K562 (cell line): ENCODE measurements at regions not wholly inside any gene's neighbourhood (a gene's known extent, or its start where the extent isn't known, plus 50 kb on each side); places are given as distances from the start of the nearest gene placed in this dataset.

Source experiments
- ATAC-seq: fragments of 200-7000 bp; cut with Tn5 transposase; 3 replicates; pipeline ENCODE4 v1.9.1; 2020; ENCODE audit warnings: moderate library complexity
- BruUV-seq: library from RNA; stranded (reverse); fragments of 400-500 nt; replicated peaks from 2 replicates; lab custom pipeline; 2021; lab: Mats Ljungman, UMichigan
- CTCF ChIA-PET: fragments of 300-600 bp; formaldehyde crosslinking; extraction: SDS; loops from one replicate; lab custom pipeline; 2021; ENCODE audit warnings: low intra/inter-chr PET ratio; lab: Yijun Ruan, JAX
- POLR2A ChIA-PET: fragments of 300-600, 350-650 bp; sonication (Branson Sonifier 250); formaldehyde crosslinking; extraction: SDS; loops from one replicate; lab custom pipeline; 2021; ENCODE audit warnings: antibody characterized with exemption, inconsistent platforms; lab: Yijun Ruan, JAX
- DNase-seq, 4 experiments: peaks; one replicate each; pipeline versions ENCODE4 v3.0.0 to v3.0.0-alpha.2; 2011 to 2018; ENCODE audit warnings: low spot score in 3 of 4, mixed read lengths in 3 of 4; ENCODE audit errors: extremely low read depth in 1 of 4
- FAIRE-seq: peaks from 2 replicates; lab custom pipeline; 2011; peaks lifted over from hg19 to GRCh38; lab: Jason Lieb, UNC
- H2AFZ ChIP-seq: 2 replicates; pipeline ENCODE4 v1.6.0; 2011; ENCODE audit warnings: low read depth, low read length, control low read depth, inconsistent platforms
- H3K27ac ChIP-seq: fragments of 200-600 bp; 3 replicates; pipeline ENCODE4 v1.8.0; 2011; ENCODE audit warnings: low read depth, mild to moderate bottlenecking, control low read depth, inconsistent platforms, low read length, moderate library complexity, mixed read lengths; ENCODE audit errors: extremely low read depth
- H3K27me3 ChIP-seq, 2 experiments: fragments of 300-600 bp in 1 of 2; 2 replicates in 1 of 2; 3 replicates in 1 of 2; pipeline versions ENCODE4 v1.6.0 to v1.8.0; 2011; ENCODE audit warnings: inconsistent platforms in 2 of 2, low read length in 2 of 2, mild to moderate bottlenecking in 1 of 2, mixed read lengths in 1 of 2, moderate library complexity in 1 of 2; ENCODE audit not compliant: control insufficient read depth in 2 of 2, insufficient read depth in 2 of 2
- H3K36me3 ChIP-seq: fragments of 300-600 bp; 3 replicates; pipeline ENCODE4 v1.8.0; 2011; ENCODE audit warnings: mild to moderate bottlenecking, low read length, inconsistent platforms; ENCODE audit not compliant: control insufficient read depth, insufficient read depth
- H3K4me1 ChIP-seq, 2 experiments: fragments of 200-600 bp in 1 of 2; replicated peaks in 1 of 2; 2 replicates in 1 of 2; 3 replicates in 1 of 2; pipeline versions ENCODE4 v1.5.1 to v1.8.0; 2011; ENCODE audit warnings: inconsistent platforms in 2 of 2, low read length in 2 of 2, mild to moderate bottlenecking in 1 of 2, mixed read lengths in 1 of 2, moderate library complexity in 1 of 2; ENCODE audit not compliant: control insufficient read depth in 2 of 2, insufficient read depth in 2 of 2
- H3K4me2 ChIP-seq: 2 replicates; pipeline ENCODE4 v1.6.1; 2011; ENCODE audit warnings: low read length, control low read depth, inconsistent platforms, mixed read lengths; ENCODE audit not compliant: insufficient read depth
- H3K4me3 ChIP-seq: fragments of 200-600 bp; sonication (generic), shearing (Covaris generic); 2 replicates; pipeline ENCODE4 v1.5.1; 2016; ENCODE audit warnings: control low read depth, inconsistent platforms
- H3K79me2 ChIP-seq: fragments of 200-600 bp; 3 replicates; pipeline ENCODE4 v1.8.0; 2011; ENCODE audit warnings: low read length, inconsistent platforms; ENCODE audit not compliant: control insufficient read depth, insufficient read depth
- H3K9ac ChIP-seq, 2 experiments: 2 replicates each; pipeline versions ENCODE4 v1.6.0 to v1.6.1; 2011; ENCODE audit warnings: low read depth in 2 of 2, low read length in 2 of 2, control low read depth in 1 of 2, inconsistent platforms in 1 of 2, mild to moderate bottlenecking in 1 of 2, mixed read lengths in 1 of 2; ENCODE audit not compliant: insufficient read depth in 1 of 2
- H3K9me1 ChIP-seq: one replicate; pipeline ENCODE4 v1.6.0; 2011; ENCODE audit warnings: inconsistent platforms, mild to moderate bottlenecking, low read length, moderate library complexity; ENCODE audit not compliant: control insufficient read depth, insufficient read depth
- H3K9me3 ChIP-seq: replicated peaks from 2 replicates; pipeline ENCODE4 v1.5.1; 2011; ENCODE audit warnings: low read depth, low read length, inconsistent platforms; ENCODE audit not compliant: control insufficient read depth, insufficient read depth
- H4K20me1 ChIP-seq: replicated peaks from 2 replicates; pipeline ENCODE4 v1.6.1; 2011; ENCODE audit warnings: low read length, inconsistent platforms, mixed read lengths; ENCODE audit not compliant: control insufficient read depth, insufficient read depth
- COPS2 ChIP-seq: fragments of 450-650 bp; conservative IDR thresholded peaks from 2 replicates; pipeline ENCODE4 v1.6.1; 2016; ENCODE audit warnings: mild to moderate bottlenecking, moderate library complexity
- FOXJ3 ChIP-seq: sonication (generic); formaldehyde crosslinking; IDR thresholded peaks from 2 replicates; pipeline ENCODE4 v1.4.0; 2020; ENCODE audit warnings: mild to moderate bottlenecking, missing genetic modification reagents
- PPARD ChIP-seq: fragments of 250-450 bp; sonication (Bioruptor Pico); IDR thresholded peaks from 2 replicates; pipeline ENCODE4 v1.8.0; 2022; ENCODE audit warnings: inconsistent platforms, mild to moderate bottlenecking, moderate library complexity
- ZNF263 ChIP-seq: sonication (generic); formaldehyde crosslinking; IDR thresholded peaks from 2 replicates; pipeline ENCODE4 v1.8.0; 2022; ENCODE audit warnings: mild to moderate bottlenecking, missing genetic modification reagents, borderline replicate concordance
- WGBS: fragments of 100-300 bp; shearing (Covaris generic); methylation state at CpG from one replicate; pipeline ENCODE4 v1.1.6; 2016; ENCODE audit warnings: low coverage, mixed read lengths; ENCODE audit not compliant: insufficient coverage; ENCODE audit errors: missing lambda C conversion rate; 5-methylcytosine and 5-hydroxymethylcytosine counted together
- in situ Hi-C: fragments of 300-500 bp; cut with MboI; formaldehyde crosslinking; loops from 4 replicates; pipeline ENCODE4 v1.15.0; 2018; ENCODE audit warnings: inconsistent platforms, mixed read lengths
- intact Hi-C: fragments of 100-400 bp; cut with micrococcal nuclease; formaldehyde crosslinking; loops from 2 replicates; pipeline ENCODE4 v1.14.2; 2022
- TF ChIP-seq, protein P1 (sequence below), 3 experiments: IDR thresholded peaks in 2 of 3; conservative IDR thresholded peaks in 1 of 3; 2 replicates each; pipeline ENCODE4 v1.5.1; 2011 to 2012; ENCODE audit warnings: low read length in 3 of 3, mild to moderate bottlenecking in 3 of 3, control low read depth in 2 of 3, improper control_type of control experiment in 1 of 3, inconsistent platforms in 1 of 3, low read depth in 1 of 3, mixed read lengths in 1 of 3, moderate library complexity in 1 of 3; ENCODE audit not compliant: insufficient read depth in 2 of 3
- TF ChIP-seq, protein P2 (sequence below): fragments of 200-800 bp; sonication (Bioruptor generic); IDR thresholded peaks from 2 replicates; pipeline ENCODE4 v1.6.1; 2016; ENCODE audit warnings: missing genetic modification characterization, missing compliant biosample characterization
- TF ChIP-seq, protein P3 (sequence below): fragments of 450-650 bp; IDR thresholded peaks from 2 replicates; pipeline ENCODE4 v1.6.1; 2016; ENCODE audit warnings: missing biosample characterization, missing genetic modification characterization
- TF ChIP-seq, protein P4 (sequence below), 2 experiments: fragments of 450-650 bp in 1 of 2; sonication (generic) in 1 of 2; formaldehyde crosslinking in 1 of 2; IDR thresholded peaks in 1 of 2; conservative IDR thresholded peaks in 1 of 2; 2 replicates each; pipeline versions ENCODE4 v1.6.1 to v1.8.1; 2016 to 2023; ENCODE audit warnings: mild to moderate bottlenecking in 2 of 2, moderate library complexity in 2 of 2, inconsistent platforms in 1 of 2, missing genetic modification reagents in 1 of 2
- TF ChIP-seq, protein P5 (sequence below): fragments of 250-450 bp; sonication (Bioruptor Pico); IDR thresholded peaks from 2 replicates; pipeline ENCODE4 v1.5.1; 2021; ENCODE audit warnings: mild to moderate bottlenecking

DNA sequence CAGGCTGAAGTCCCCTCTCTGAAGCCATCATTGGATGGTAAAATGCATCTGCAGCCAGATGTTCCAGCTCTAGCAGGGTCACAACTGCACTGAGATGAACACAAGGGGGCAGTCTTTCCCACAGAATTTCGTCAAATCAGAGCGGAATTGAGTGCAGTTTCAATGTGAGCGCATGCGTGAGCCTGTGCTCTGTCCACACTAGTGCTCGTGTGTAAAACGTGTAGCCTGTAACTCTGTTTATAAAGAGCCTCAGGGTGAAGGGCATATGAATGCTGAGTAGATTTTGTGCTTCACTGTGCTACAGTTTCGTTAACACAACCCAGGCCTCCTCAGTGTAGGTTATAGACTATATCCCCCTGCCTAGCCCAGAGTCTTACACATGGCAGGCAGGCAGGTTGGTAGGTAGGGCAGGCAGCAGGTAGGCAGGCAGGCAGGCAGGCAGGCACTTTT lies 92.7 kb upstream of the GOLGA6L4 start:
- Histone ChIP-seq H3K36me3 (no peaks in the 10 kb centered on the region), H3K9ac (no peak overlapping the region), H3K9me1 (no peaks in the 10 kb centered on the region), H3K27me3 (no peaks in the 10 kb centered on the region), H3K4me2 (peak overlapping the region; percentile 81), H3K4me1 (no peaks in the 10 kb centered on the region; a peak in 1 of 5 replicates), H3K9me3 (no peaks in the 10 kb centered on the region), H2AFZ (peak overlapping the region; percentile 99), H4K20me1 (no peaks in the 10 kb centered on the region), H3K79me2 (no peaks in the 10 kb centered on the region), H3K4me3 (no peak overlapping the region), H3K27ac (no peak overlapping the region; the same call in 2 of the 3 replicates)
- WGBS: 4% methylated on average over 7 of the region's 7 CpGs
- FAIRE-seq (peak; percentile 97), ATAC-seq (peak; percentile 100), DNase-seq (peak; percentile 69 to 90 (median 74))
- in situ Hi-C loops (loop anchor here (25.0 kb wide), 1 partner anchor 344 kb away; no protein-coding TSS in a partner anchor), intact Hi-C loops (no loop called here)
- CTCF ChIA-PET: interaction anchor here (0.9 kb wide), 1 partner anchor 496 kb away, joined by 3 read pairs; no protein-coding TSS in a partner anchor
- BruUV-seq: no TSS peak
- POLR2A ChIA-PET: no interaction called here
- TF ChIP-seq, protein P1, sequence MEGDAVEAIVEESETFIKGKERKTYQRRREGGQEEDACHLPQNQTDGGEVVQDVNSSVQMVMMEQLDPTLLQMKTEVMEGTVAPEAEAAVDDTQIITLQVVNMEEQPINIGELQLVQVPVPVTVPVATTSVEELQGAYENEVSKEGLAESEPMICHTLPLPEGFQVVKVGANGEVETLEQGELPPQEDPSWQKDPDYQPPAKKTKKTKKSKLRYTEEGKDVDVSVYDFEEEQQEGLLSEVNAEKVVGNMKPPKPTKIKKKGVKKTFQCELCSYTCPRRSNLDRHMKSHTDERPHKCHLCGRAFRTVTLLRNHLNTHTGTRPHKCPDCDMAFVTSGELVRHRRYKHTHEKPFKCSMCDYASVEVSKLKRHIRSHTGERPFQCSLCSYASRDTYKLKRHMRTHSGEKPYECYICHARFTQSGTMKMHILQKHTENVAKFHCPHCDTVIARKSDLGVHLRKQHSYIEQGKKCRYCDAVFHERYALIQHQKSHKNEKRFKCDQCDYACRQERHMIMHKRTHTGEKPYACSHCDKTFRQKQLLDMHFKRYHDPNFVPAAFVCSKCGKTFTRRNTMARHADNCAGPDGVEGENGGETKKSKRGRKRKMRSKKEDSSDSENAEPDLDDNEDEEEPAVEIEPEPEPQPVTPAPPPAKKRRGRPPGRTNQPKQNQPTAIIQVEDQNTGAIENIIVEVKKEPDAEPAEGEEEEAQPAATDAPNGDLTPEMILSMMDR (IDR thresholded peaks at IDR 0.05 in 2 of 3, conservative IDR thresholded peaks at IDR 0.05 in 1 of 3; ENCODE audit: insufficient read depth in 2 of 3, low read depth in 1 of 3, low read length in 3 of 3): peak; percentile 81 to 85 (median 82)
- TF ChIP-seq, protein P2, sequence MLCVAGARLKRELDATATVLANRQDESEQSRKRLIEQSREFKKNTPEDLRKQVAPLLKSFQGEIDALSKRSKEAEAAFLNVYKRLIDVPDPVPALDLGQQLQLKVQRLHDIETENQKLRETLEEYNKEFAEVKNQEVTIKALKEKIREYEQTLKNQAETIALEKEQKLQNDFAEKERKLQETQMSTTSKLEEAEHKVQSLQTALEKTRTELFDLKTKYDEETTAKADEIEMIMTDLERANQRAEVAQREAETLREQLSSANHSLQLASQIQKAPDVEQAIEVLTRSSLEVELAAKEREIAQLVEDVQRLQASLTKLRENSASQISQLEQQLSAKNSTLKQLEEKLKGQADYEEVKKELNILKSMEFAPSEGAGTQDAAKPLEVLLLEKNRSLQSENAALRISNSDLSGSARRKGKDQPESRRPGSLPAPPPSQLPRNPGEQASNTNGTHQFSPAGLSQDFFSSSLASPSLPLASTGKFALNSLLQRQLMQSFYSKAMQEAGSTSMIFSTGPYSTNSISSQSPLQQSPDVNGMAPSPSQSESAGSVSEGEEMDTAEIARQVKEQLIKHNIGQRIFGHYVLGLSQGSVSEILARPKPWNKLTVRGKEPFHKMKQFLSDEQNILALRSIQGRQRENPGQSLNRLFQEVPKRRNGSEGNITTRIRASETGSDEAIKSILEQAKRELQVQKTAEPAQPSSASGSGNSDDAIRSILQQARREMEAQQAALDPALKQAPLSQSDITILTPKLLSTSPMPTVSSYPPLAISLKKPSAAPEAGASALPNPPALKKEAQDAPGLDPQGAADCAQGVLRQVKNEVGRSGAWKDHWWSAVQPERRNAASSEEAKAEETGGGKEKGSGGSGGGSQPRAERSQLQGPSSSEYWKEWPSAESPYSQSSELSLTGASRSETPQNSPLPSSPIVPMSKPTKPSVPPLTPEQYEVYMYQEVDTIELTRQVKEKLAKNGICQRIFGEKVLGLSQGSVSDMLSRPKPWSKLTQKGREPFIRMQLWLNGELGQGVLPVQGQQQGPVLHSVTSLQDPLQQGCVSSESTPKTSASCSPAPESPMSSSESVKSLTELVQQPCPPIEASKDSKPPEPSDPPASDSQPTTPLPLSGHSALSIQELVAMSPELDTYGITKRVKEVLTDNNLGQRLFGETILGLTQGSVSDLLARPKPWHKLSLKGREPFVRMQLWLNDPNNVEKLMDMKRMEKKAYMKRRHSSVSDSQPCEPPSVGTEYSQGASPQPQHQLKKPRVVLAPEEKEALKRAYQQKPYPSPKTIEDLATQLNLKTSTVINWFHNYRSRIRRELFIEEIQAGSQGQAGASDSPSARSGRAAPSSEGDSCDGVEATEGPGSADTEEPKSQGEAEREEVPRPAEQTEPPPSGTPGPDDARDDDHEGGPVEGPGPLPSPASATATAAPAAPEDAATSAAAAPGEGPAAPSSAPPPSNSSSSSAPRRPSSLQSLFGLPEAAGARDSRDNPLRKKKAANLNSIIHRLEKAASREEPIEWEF (CRISPR knock-in tag): no peak
- TF ChIP-seq COPS2 (no peak), PPARD (CRISPR knock-in tag) (no peak), ZNF263 (no peak), FOXJ3 (CRISPR knock-in tag) (no peak)
- TF ChIP-seq, protein P3, sequence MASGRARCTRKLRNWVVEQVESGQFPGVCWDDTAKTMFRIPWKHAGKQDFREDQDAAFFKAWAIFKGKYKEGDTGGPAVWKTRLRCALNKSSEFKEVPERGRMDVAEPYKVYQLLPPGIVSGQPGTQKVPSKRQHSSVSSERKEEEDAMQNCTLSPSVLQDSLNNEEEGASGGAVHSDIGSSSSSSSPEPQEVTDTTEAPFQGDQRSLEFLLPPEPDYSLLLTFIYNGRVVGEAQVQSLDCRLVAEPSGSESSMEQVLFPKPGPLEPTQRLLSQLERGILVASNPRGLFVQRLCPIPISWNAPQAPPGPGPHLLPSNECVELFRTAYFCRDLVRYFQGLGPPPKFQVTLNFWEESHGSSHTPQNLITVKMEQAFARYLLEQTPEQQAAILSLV (tag): no peak
- TF ChIP-seq, protein P4, sequence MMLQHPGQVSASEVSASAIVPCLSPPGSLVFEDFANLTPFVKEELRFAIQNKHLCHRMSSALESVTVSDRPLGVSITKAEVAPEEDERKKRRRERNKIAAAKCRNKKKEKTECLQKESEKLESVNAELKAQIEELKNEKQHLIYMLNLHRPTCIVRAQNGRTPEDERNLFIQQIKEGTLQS (IDR thresholded peaks at IDR 0.05): no peak
- TF ChIP-seq, protein P4 (CRISPR knock-in tag; conservative IDR thresholded peaks at IDR 0.05): no peak
- TF ChIP-seq, protein P5, sequence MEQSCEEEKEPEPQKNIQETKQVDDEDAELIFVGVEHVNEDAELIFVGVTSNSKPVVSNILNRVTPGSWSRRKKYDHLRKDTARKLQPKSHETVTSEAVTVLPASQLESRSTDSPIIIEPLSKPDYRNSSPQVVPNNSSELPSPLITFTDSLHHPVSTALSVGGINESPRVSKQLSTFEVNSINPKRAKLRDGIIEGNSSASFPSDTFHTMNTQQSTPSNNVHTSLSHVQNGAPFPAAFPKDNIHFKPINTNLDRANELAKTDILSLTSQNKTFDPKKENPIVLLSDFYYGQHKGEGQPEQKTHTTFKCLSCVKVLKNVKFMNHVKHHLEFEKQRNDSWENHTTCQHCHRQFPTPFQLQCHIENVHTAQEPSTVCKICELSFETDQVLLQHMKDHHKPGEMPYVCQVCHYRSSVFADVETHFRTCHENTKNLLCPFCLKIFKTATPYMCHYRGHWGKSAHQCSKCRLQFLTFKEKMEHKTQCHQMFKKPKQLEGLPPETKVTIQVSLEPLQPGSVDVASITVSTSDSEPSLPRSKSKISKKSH (CRISPR knock-in tag): no peak
